SU-DHL-6 (cell line): ENCODE measurements at regions not wholly inside any gene's neighbourhood (a gene's known extent, or its start where the extent isn't known, plus 50 kb on each side); places are given as distances from the start of the nearest gene placed in this dataset.

ENCODE experiments used
- CTCF ChIP-seq: fragments of 200-600 bp; sonication (generic); IDR thresholded peaks from one replicate; pipeline ENCODE4 v1.5.1; 2017; ENCODE audit warnings: antibody characterized with exemption, mild to moderate bottlenecking, low read length, moderate library complexity; ENCODE audit not compliant: insufficient read depth, poor library complexity, severe bottlenecking
- EZH2phosphoT487 ChIP-seq: fragments of 200-600 bp; sonication (generic), shearing (Covaris generic); conservative IDR thresholded peaks from 2 replicates; pipeline ENCODE4 v1.6.1; 2018; ENCODE audit warnings: mild to moderate bottlenecking, antibody characterized with exemption, low read length, moderate library complexity, mixed read lengths

- TF ChIP-seq EZH2phosphoT487 (no peak), CTCF (no peak)
Measured at GRCh38 chr9:84511651-84512050, 157.9 kb upstream of the NTRK2 start.
